ENCODE measurements at regions not wholly inside any gene's neighbourhood (a gene's known extent, or its start where the extent isn't known, plus 50 kb on each side); places are given as distances from the start of the nearest gene placed in this dataset.

DNA sequence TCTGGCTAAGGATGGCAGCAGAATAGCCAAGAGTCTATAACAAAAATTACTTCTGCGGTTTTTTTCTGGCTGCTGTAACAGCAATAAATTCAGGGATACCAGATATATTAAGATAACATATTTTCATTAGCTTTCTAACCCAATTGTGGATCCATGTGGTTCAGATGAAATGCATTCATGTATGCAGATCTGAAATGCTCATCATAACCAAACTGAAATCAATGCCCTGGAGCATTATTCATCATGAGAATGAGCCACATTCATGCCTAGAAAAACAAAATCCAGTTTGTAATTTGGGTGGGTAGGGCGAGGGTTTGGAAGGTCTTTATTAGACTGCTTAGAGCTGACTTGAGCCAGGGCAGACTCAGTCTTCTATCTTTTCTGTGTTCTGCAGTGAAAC lies 69.8 kb upstream of the SEMA3A start:
- TF ChIP-seq CREB1 (CRISPR knock-in tag; IDR thresholded peaks at IDR 0.05; ENCODE audit: low read depth), result no peak
- no peak for TF ChIP-seq EZH2 (IDR thresholded peaks at IDR 0.05; ENCODE audit: low read depth, unreplicated experiment)
- TF ChIP-seq, protein P1, sequence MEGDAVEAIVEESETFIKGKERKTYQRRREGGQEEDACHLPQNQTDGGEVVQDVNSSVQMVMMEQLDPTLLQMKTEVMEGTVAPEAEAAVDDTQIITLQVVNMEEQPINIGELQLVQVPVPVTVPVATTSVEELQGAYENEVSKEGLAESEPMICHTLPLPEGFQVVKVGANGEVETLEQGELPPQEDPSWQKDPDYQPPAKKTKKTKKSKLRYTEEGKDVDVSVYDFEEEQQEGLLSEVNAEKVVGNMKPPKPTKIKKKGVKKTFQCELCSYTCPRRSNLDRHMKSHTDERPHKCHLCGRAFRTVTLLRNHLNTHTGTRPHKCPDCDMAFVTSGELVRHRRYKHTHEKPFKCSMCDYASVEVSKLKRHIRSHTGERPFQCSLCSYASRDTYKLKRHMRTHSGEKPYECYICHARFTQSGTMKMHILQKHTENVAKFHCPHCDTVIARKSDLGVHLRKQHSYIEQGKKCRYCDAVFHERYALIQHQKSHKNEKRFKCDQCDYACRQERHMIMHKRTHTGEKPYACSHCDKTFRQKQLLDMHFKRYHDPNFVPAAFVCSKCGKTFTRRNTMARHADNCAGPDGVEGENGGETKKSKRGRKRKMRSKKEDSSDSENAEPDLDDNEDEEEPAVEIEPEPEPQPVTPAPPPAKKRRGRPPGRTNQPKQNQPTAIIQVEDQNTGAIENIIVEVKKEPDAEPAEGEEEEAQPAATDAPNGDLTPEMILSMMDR (conservative IDR thresholded peaks at IDR 0.05; ENCODE audit: low read depth in 2 of 2), result no peak
- TF ChIP-seq, protein P2, sequence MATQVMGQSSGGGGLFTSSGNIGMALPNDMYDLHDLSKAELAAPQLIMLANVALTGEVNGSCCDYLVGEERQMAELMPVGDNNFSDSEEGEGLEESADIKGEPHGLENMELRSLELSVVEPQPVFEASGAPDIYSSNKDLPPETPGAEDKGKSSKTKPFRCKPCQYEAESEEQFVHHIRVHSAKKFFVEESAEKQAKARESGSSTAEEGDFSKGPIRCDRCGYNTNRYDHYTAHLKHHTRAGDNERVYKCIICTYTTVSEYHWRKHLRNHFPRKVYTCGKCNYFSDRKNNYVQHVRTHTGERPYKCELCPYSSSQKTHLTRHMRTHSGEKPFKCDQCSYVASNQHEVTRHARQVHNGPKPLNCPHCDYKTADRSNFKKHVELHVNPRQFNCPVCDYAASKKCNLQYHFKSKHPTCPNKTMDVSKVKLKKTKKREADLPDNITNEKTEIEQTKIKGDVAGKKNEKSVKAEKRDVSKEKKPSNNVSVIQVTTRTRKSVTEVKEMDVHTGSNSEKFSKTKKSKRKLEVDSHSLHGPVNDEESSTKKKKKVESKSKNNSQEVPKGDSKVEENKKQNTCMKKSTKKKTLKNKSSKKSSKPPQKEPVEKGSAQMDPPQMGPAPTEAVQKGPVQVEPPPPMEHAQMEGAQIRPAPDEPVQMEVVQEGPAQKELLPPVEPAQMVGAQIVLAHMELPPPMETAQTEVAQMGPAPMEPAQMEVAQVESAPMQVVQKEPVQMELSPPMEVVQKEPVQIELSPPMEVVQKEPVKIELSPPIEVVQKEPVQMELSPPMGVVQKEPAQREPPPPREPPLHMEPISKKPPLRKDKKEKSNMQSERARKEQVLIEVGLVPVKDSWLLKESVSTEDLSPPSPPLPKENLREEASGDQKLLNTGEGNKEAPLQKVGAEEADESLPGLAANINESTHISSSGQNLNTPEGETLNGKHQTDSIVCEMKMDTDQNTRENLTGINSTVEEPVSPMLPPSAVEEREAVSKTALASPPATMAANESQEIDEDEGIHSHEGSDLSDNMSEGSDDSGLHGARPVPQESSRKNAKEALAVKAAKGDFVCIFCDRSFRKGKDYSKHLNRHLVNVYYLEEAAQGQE (IDR thresholded peaks at IDR 0.05; ENCODE audit: unreplicated experiment), result no peak
- TF ChIP-seq, protein P3, sequence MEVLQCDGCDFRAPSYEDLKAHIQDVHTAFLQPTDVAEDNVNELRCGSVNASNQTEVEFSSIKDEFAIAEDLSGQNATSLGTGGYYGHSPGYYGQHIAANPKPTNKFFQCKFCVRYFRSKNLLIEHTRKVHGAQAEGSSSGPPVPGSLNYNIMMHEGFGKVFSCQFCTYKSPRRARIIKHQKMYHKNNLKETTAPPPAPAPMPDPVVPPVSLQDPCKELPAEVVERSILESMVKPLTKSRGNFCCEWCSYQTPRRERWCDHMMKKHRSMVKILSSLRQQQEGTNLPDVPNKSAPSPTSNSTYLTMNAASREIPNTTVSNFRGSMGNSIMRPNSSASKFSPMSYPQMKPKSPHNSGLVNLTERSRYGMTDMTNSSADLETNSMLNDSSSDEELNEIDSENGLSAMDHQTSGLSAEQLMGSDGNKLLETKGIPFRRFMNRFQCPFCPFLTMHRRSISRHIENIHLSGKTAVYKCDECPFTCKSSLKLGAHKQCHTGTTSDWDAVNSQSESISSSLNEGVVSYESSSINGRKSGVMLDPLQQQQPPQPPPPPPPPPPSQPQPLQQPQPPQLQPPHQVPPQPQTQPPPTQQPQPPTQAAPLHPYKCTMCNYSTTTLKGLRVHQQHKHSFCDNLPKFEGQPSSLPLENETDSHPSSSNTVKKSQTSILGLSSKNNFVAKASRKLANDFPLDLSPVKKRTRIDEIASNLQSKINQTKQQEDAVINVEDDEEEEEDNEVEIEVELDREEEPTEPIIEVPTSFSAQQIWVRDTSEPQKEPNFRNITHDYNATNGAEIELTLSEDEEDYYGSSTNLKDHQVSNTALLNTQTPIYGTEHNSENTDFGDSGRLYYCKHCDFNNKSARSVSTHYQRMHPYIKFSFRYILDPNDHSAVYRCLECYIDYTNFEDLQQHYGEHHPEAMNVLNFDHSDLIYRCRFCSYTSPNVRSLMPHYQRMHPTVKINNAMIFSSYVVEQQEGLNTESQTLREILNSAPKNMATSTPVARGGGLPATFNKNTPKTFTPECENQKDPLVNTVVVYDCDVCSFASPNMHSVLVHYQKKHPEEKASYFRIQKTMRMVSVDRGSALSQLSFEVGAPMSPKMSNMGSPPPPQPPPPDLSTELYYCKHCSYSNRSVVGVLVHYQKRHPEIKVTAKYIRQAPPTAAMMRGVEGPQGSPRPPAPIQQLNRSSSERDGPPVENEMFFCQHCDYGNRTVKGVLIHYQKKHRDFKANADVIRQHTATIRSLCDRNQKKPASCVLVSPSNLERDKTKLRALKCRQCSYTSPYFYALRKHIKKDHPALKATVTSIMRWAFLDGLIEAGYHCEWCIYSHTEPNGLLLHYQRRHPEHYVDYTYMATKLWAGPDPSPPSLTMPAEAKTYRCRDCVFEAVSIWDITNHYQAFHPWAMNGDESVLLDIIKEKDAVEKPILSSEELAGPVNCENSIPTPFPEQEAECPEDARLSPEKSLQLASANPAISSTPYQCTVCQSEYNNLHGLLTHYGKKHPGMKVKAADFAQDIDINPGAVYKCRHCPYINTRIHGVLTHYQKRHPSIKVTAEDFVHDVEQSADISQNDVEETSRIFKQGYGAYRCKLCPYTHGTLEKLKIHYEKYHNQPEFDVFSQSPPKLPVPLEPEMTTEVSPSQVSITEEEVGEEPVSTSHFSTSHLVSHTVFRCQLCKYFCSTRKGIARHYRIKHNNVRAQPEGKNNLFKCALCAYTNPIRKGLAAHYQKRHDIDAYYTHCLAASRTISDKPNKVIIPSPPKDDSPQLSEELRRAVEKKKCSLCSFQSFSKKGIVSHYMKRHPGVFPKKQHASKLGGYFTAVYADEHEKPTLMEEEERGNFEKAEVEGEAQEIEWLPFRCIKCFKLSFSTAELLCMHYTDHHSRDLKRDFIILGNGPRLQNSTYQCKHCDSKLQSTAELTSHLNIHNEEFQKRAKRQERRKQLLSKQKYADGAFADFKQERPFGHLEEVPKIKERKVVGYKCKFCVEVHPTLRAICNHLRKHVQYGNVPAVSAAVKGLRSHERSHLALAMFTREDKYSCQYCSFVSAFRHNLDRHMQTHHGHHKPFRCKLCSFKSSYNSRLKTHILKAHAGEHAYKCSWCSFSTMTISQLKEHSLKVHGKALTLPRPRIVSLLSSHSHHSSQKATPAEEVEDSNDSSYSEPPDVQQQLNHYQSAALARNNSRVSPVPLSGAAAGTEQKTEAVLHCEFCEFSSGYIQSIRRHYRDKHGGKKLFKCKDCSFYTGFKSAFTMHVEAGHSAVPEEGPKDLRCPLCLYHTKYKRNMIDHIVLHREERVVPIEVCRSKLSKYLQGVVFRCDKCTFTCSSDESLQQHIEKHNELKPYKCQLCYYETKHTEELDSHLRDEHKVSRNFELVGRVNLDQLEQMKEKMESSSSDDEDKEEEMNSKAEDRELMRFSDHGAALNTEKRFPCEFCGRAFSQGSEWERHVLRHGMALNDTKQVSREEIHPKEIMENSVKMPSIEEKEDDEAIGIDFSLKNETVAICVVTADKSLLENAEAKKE (CRISPR knock-in tag; IDR thresholded peaks at IDR 0.05), result no peak
- no peak for TF ChIP-seq POLR2AphosphoS5 (IDR thresholded peaks at IDR 0.05; ENCODE audit: low read depth)
- no peak for TF ChIP-seq JUNB (IDR thresholded peaks at IDR 0.05; ENCODE audit: unreplicated experiment)
- no peak for TF ChIP-seq EZH2phosphoT487 (IDR thresholded peaks at IDR 0.05; ENCODE audit: unreplicated experiment)
- TF ChIP-seq, protein P4, sequence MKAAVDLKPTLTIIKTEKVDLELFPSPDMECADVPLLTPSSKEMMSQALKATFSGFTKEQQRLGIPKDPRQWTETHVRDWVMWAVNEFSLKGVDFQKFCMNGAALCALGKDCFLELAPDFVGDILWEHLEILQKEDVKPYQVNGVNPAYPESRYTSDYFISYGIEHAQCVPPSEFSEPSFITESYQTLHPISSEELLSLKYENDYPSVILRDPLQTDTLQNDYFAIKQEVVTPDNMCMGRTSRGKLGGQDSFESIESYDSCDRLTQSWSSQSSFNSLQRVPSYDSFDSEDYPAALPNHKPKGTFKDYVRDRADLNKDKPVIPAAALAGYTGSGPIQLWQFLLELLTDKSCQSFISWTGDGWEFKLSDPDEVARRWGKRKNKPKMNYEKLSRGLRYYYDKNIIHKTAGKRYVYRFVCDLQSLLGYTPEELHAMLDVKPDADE (IDR thresholded peaks at IDR 0.05), result no peak
- TF ChIP-seq NANOG (IDR thresholded peaks at IDR 0.05; ENCODE audit: borderline replicate concordance), result no peak
- no peak for TF ChIP-seq ZNF114 (CRISPR knock-in tag; IDR thresholded peaks at IDR 0.05)
- TF ChIP-seq ZNF331 (CRISPR knock-in tag; IDR thresholded peaks at IDR 0.05; ENCODE audit: low read depth), result no peak

Measured in GM23338 (cell line).